PC-9 (cell line): ENCODE measurements at regions not wholly inside any gene's neighbourhood (a gene's known extent, or its start where the extent isn't known, plus 50 kb on each side); places are given as distances from the start of the nearest gene placed in this dataset.

Experiments
- BruUV-seq: library from RNA; stranded (reverse); fragments of 400-500 nt; replicated peaks from 2 replicates; lab custom pipeline; 2021; lab: Mats Ljungman, UMichigan
- CTCF ChIA-PET: fragments of 300-600 bp; sonication (Branson Sonifier 250); formaldehyde crosslinking; loops from one replicate; lab custom pipeline; 2022; ENCODE audit warnings: antibody characterized with exemption; lab: Charles Lee
- POLR2A ChIA-PET: fragments of 300-600 bp; sonication (Branson Sonifier 250); formaldehyde crosslinking; loops from one replicate; lab custom pipeline; 2022; ENCODE audit warnings: antibody characterized with exemption; ENCODE audit not compliant: unreplicated experiment; lab: Charles Lee
- DNase-seq, 2 experiments: peaks; one replicate each; pipeline versions ENCODE4 v3.0.0 to v3.0.0-alpha.2; 2015 to 2022; ENCODE audit warnings: mixed read lengths in 1 of 2
- H2AFZ ChIP-seq: fragments of 200-600 bp; sonication (generic); 2 replicates; pipeline ENCODE4 v1.8.1; 2017; ENCODE audit warnings: antibody characterized with exemption
- H3F3A ChIP-seq: fragments of 200-600 bp; sonication (generic); 2 replicates; pipeline ENCODE4 v1.8.1; 2017; ENCODE audit warnings: antibody characterized with exemption, mild to moderate bottlenecking, low read depth; ENCODE audit not compliant: insufficient read depth
- H3K27ac ChIP-seq: fragments of 200-600 bp; sonication (generic); 2 replicates; pipeline ENCODE4 v1.6.1; 2016; ENCODE audit warnings: mixed run types
- H3K27me3 ChIP-seq: fragments of 200-600 bp; sonication (generic); 2 replicates; pipeline ENCODE4 v1.6.1; 2016; ENCODE audit warnings: low read depth, mixed run types; ENCODE audit not compliant: insufficient read depth
- H3K36me3 ChIP-seq: fragments of 200-600 bp; sonication (generic); 2 replicates; pipeline ENCODE4 v1.6.1; 2016; ENCODE audit warnings: low read depth, mixed run types
- H3K4me1 ChIP-seq: fragments of 200-600 bp; sonication (generic); replicated peaks from 2 replicates; pipeline ENCODE4 v1.6.1; 2016; ENCODE audit warnings: mixed run types; ENCODE audit not compliant: insufficient read depth
- H3K4me2 ChIP-seq: fragments of 200-600 bp; sonication (generic); 2 replicates; pipeline ENCODE4 v1.6.1; 2017; ENCODE audit warnings: mixed run types
- H3K4me3 ChIP-seq: fragments of 200-600 bp; sonication (generic); 2 replicates; pipeline ENCODE4 v1.6.1; 2016; ENCODE audit warnings: mixed run types
- H3K79me2 ChIP-seq: fragments of 200-600 bp; sonication (generic); 2 replicates; pipeline ENCODE4 v1.6.1; 2017; ENCODE audit warnings: low read depth, mixed run types
- H3K9me2 ChIP-seq: fragments of 200-600 bp; sonication (generic); 2 replicates; pipeline ENCODE4 v1.8.1; 2017; ENCODE audit warnings: mild to moderate bottlenecking; ENCODE audit not compliant: insufficient read depth
- H3K9me3 ChIP-seq: fragments of 200-600 bp; sonication (generic); 2 replicates; pipeline ENCODE4 v1.8.1; 2016; ENCODE audit warnings: low read depth; ENCODE audit not compliant: insufficient read depth
- H4K20me1 ChIP-seq: fragments of 200-600 bp; sonication (generic); 2 replicates; pipeline ENCODE4 v1.8.1; 2017; ENCODE audit not compliant: insufficient read depth
- CTCF ChIP-seq: fragments of 200-600 bp; sonication (generic); conservative IDR thresholded peaks from 2 replicates; pipeline ENCODE4 v1.6.1; 2017; ENCODE audit warnings: mixed run types, antibody characterized with exemption, mild to moderate bottlenecking, moderate library complexity
- EZH2 ChIP-seq: fragments of 200-600 bp; sonication (generic); IDR thresholded peaks from 2 replicates; pipeline ENCODE4 v1.8.0; 2017; ENCODE audit warnings: antibody characterized with exemption, low read depth
- intact Hi-C: fragments of 100-400 bp; cut with micrococcal nuclease; formaldehyde crosslinking; loops from one replicate; pipeline ENCODE4 v1.10.0; 2022; ENCODE audit not compliant: unreplicated experiment

DNA sequence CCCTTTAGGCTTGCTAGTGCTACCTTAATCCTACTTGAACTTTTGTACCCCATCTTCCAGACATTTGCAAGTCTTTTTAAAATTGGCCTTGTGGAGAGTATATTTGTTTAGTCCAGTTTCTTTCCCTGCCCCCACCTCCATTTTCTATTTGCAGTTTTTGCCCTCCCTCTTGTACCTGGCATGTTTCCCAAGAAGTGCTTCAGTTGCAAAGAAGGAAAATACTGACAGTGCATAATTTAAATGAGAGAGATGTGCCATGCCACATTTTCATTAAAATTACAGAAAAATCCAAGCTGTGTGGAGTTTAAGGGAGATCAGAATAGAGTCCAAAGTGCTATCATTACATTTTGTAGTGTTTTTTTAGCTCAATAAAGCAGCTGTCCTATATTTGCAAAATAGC, 150.0 kb upstream of the ADGRL2 start:
- Histone ChIP-seq H2AFZ (no peak overlapping the region), H3K4me1 (no peaks in the 10 kb centered on the region), H3K27ac (no peak overlapping the region), H3K9me3 (no peaks in the 10 kb centered on the region; the same call in 1 of the 2 replicates), H3K4me3 (no peak overlapping the region), H3K79me2 (no peaks in the 10 kb centered on the region), H3K4me2 (no peak overlapping the region), H4K20me1 (no peaks in the 10 kb centered on the region), H3F3A (no peaks in the 10 kb centered on the region), H3K9me2 (0 out of 2 replicates have a peak, but pooled peaks cover 3% of the 10 kb centered on the region), H3K36me3 (no peaks in the 10 kb centered on the region), H3K27me3 (no peaks in the 10 kb centered on the region)
- ChIA-PET POLR2A (no interaction called here), CTCF (no interaction called here)
- DNase-seq, result no peak
- TF ChIP-seq EZH2 (no peak), CTCF (no peak)
- intact Hi-C loops, result no loop called here
- BruUV-seq, result no TSS peak

DNA sequence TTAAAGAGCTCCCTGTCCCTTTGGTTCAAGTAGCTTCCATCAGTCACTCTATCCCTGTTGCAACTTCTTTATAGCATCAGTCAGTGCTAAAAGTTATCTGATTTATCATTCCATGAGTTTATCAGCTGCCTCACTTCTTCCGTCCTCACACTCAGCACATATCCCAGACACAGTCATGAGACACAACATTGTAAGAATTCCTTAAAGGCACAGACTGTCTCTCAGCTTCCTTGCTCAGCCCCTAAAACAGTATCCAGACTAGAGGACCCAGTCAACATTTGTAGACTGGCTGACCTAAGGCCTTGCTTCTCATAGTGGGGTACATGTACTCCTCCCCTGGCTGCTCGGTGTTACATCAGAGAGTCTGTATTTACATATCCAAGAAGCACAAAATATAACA, 164.9 kb upstream of the ADGRL2 start:
- Histone ChIP-seq H4K20me1 (no peaks in the 10 kb centered on the region), H3K4me3 (no peak overlapping the region), H3K27ac (no peak overlapping the region), H2AFZ (no peak overlapping the region), H3K9me2 (no peaks in the 10 kb centered on the region), H3K27me3 (no peaks in the 10 kb centered on the region), H3K4me2 (no peak overlapping the region), H3K9me3 (no peaks in the 10 kb centered on the region), H3K4me1 (no peaks in the 10 kb centered on the region), H3K36me3 (no peaks in the 10 kb centered on the region), H3K79me2 (no peaks in the 10 kb centered on the region), H3F3A (no peaks in the 10 kb centered on the region)
- TF ChIP-seq EZH2, result no peak
- TF ChIP-seq CTCF, result no peak
- CTCF ChIA-PET, result no interaction called here
- no peak for DNase-seq
- POLR2A ChIA-PET, result no interaction called here
- no TSS peak for BruUV-seq
- intact Hi-C loops, result no loop called here

- Histone ChIP-seq H3K4me1 (no peaks in the 10 kb centered on the region), H3K9me3 (no peaks in the 10 kb centered on the region), H4K20me1 (no peaks in the 10 kb centered on the region), H3K79me2 (no peaks in the 10 kb centered on the region), H3K4me3 (no peak overlapping the region), H2AFZ (no peak overlapping the region), H3K36me3 (no peaks in the 10 kb centered on the region), H3K27me3 (no peaks in the 10 kb centered on the region), H3F3A (no peaks in the 10 kb centered on the region), H3K4me2 (no peak overlapping the region), H3K27ac (no peak overlapping the region), H3K9me2 (no peaks in the 10 kb centered on the region)
- BruUV-seq, result no TSS peak
- intact Hi-C loops, result no loop called here
- ChIA-PET CTCF (no interaction called here), POLR2A (no interaction called here)
- DNase-seq, result no peak
- TF ChIP-seq CTCF (no peak), EZH2 (no peak)
Measured at GRCh38 chr1:81634294-81634693, 166.4 kb upstream of the ADGRL2 start.
